ENCODE measurements at regions not wholly inside any gene's neighbourhood (a gene's known extent, or its start where the extent isn't known, plus 50 kb on each side); places are given as distances from the start of the nearest gene placed in this dataset.

DNA sequence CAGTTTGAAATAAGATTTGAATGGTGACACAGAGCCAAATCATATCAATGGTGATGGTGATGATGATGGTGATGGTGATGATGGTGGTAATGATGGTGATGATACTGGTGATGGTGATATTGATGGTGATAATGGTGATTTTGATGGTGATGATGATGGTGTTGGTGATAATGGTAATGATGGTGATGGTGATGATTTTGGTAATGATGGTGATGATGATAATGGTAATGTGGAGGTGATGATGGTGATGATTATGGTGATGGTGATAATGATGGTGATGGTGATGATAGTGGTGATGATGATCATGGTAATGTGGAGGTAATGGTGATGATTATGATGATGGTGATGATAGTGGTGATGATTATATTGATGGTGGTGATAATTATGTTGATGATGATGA lies 311.9 kb upstream of the SFSWAP start:
- Histone ChIP-seq H3K18ac (ENCODE audit: low read depth, low read length) (no peak overlapping the region), H3K56ac (ENCODE audit: extremely low read depth, insufficient read depth, low read length) (no peak overlapping the region), H2BK20ac (ENCODE audit: low read depth, low read length) (no peak overlapping the region), H3K4me3 (ENCODE audit: insufficient read depth, low read depth, low read length) (no peak overlapping the region), H4K8ac (ENCODE audit: low read depth in 2 of 2, low read length in 2 of 2) (no peak overlapping the region), H3K9me1 (ENCODE audit: insufficient read depth, low read length) (no peaks in the 10 kb centered on the region), H3K14ac (replicated peaks; ENCODE audit: low read depth, low read length) (no peak overlapping the region), H3K36me3 (ENCODE audit: control insufficient read depth, insufficient read depth, low read length) (no peaks in the 10 kb centered on the region), H2BK5ac (ENCODE audit: low read depth, low read length, poor library complexity, severe bottlenecking) (no peak overlapping the region), H3K27me3 (ENCODE audit: control insufficient read depth, insufficient read depth, low read length) (no peaks in the 10 kb centered on the region), H3K9ac (ENCODE audit: low read depth, low read length) (no peak overlapping the region), H4K20me1 (ENCODE audit: insufficient read depth, low read length) (no peaks in the 10 kb centered on the region), H2BK15ac (ENCODE audit: low read depth, low read length) (no peak overlapping the region), H4K5ac (ENCODE audit: low read depth, low read length) (no peak overlapping the region), H3K4ac (ENCODE audit: low read depth, low read length) (no peak overlapping the region), H3K4me2 (ENCODE audit: low read depth, low read length) (no peak overlapping the region), H4K91ac (ENCODE audit: insufficient read depth, low read depth, low read length) (no peak overlapping the region), H3K9me3 (ENCODE audit: control insufficient read depth, insufficient read depth, low read length) (peaks cover 19% of the 10 kb centered on the region), H2AFZ (replicated peaks; ENCODE audit: low read length, poor library complexity) (no peak overlapping the region), H2AK5ac (ENCODE audit: low read depth, low read length) (no peak overlapping the region), H3K4me1 (ENCODE audit: control insufficient read depth, insufficient read depth, low read length) (no peaks in the 10 kb centered on the region), H3K27ac (ENCODE audit: insufficient read depth, low read length) (no peak overlapping the region), H2BK120ac (ENCODE audit: low read depth, low read length) (no peak overlapping the region), H2AK9ac (replicated peaks; ENCODE audit: low read depth, low read length, poor library complexity) (no peak overlapping the region), H3K79me1 (ENCODE audit: low read depth in 1 of 2, low read length in 2 of 2) (no peaks in the 10 kb centered on the region), H3K23ac (ENCODE audit: low read depth, low read length) (no peak overlapping the region)
- TF ChIP-seq CEBPB (IDR thresholded peaks at IDR 0.05; ENCODE audit: low read depth, low read length) (no peak), POLR2A (IDR thresholded peaks at IDR 0.05; ENCODE audit: low read depth, low read length) (no peak), RAD21 (IDR thresholded peaks at IDR 0.05; ENCODE audit: low read length) (no peak), CHD1 (IDR thresholded peaks at IDR 0.05; ENCODE audit: low read depth, low read length) (no peak), CTCF (conservative IDR thresholded peaks at IDR 0.05; ENCODE audit: low read depth, low read length) (no peak), ELK1 (IDR thresholded peaks at IDR 0.05; ENCODE audit: borderline replicate concordance, low read depth, low read length) (no peak), MAZ (IDR thresholded peaks at IDR 0.05; ENCODE audit: borderline replicate concordance, low read depth, low read length) (no peak), MAFK (IDR thresholded peaks at IDR 0.05; ENCODE audit: low read depth, low read length) (no peak), RFX5 (IDR thresholded peaks at IDR 0.05; ENCODE audit: low read depth, low read length) (no peak), SMC3 (IDR thresholded peaks at IDR 0.05; ENCODE audit: low read depth, low read length) (no peak), MXI1 (IDR thresholded peaks at IDR 0.05; ENCODE audit: borderline replicate concordance, low read depth, low read length) (no peak), RCOR1 (IDR thresholded peaks at IDR 0.05; ENCODE audit: insufficient replicate concordance, low read length) (no peak), FOS (IDR thresholded peaks at IDR 0.05; ENCODE audit: low read depth, low read length) (no peak), BHLHE40 (IDR thresholded peaks at IDR 0.05; ENCODE audit: low read depth, low read length) (no peak)
- dilution Hi-C loops (cut with HindIII; ENCODE audit: low sequenced_read_pairs, unreplicated experiment) = no loop called here
- no peak for DNase-seq
- ATAC-seq (ENCODE audit: low read depth) = no peak
- ChIA-PET POLR2A (ENCODE audit: unreplicated experiment) (no interaction called here), CTCF (no interaction called here)
- no TSS peak for BruUV-seq (replicated peaks)
- intact Hi-C loops (cut with micrococcal nuclease) = no loop called here
- in situ Hi-C loops (cut with MboI; ENCODE audit: low sequenced_read_pairs) = no loop called here

All from IMR-90 (cell line).